ENCODE measurements at regions not wholly inside any gene's neighbourhood (a gene's known extent, or its start where the extent isn't known, plus 50 kb on each side); places are given as distances from the start of the nearest gene placed in this dataset.

DNA sequence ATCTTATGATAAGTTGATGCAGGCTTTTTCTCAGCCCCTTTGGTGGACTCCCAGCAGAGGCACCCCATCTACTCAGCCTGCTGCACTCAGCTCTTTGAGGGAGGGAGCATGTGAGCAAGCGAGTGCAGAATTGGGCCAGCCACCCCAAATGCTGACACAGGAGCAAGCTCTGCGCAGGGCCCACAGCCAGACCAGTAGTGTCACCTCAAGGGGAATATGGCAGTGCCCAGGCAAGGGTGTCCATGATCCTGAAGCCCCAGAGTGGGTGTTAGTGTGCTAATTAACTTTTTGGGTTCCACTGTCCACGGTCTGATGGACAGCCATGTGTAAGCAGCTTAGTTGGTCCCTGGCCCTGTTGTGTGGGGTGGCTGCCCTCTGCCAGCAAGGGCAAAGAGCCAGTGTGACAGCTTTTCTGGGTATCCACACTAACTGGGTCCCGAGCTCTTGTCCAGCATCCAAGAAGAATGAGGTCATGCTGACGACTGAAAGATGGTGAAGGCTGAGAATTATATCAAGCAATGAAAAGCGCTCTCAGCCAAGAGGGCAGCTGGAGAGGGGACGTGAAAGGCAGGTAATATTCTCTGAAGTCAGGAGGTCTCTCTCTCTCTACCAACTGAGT lies 898.3 kb upstream of the PCDH9 start:
- DNase-seq (no peak), ATAC-seq (no peak)

DNA sequence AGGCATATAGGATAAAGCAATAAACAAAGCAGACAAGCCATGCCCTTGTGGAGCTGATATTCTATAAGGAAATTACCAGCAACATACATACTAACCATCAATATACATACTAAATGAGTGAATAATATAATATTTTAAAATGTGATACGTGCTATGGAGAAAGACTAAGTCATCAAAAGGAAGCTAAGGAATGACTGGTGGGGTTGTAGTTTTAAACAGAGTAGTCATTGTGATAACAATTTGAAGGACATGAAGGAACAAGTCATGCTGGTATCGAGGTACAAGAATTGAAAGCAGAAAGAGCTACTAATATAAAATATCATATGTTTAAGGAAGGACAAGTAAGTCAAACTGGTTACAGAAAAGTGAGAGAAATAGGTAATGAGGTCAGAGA lies 894.9 kb upstream of the PCDH9 start:
- DNase-seq (no peak), ATAC-seq (no peak)

DNA sequence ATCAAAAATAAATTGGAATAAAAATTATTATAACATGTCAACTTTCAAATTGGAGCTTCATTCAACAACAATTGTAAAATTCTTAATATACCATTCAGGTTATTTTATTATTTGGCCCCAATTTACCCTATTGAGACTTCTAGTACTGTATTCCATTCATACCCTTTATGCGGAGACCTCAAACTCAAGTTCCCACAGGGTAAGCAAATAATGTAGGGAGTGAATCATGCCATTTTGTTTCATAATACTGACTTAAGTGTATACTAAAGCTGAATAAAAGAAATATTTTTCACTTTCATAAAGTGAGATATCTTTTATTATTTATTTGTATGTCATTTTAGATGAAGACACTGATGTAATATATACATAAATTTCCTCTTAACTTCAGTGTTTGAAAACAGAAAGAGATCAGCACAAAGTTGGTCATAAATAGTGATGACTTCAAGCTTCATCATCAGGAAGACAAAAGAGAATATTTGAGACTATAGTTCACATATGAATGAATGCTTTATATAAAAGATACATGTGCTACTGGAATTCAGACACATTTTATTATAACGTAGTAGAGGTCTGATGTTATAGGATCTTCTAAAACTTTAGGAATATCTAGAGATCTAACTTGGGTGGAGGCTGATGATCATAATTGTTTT lies 894.4 kb upstream of the PCDH9 start:
- no peak for ATAC-seq
- DNase-seq: no peak

DNA sequence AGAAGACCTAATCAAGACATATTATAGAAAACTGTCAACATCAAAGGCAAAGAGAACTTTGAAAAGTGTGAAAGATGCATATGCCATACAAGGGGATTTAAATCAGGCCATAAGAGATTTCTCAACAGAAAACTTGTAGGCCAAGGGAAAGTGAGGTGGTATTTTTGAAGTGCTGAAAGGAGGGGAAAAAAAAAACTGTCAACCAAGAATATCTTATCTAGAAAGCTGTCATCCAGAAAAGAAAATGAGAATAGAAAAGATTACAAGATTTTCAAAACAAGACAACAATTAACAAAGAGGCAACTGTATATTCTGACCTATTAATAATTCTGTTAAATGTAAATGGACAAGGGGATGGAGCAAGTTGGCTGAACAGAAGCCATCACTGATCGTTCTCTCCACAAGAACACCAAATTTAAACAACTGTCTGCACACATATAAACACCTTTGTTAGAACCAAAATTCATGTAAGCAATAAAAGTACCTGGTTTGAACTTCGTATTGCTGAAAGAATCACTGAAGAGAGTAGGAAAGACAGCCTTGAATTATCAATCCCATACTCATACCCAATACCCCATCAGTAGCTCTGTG lies 880.1 kb upstream of the PCDH9 start:
- no peak for DNase-seq
- ATAC-seq: no peak

DNA sequence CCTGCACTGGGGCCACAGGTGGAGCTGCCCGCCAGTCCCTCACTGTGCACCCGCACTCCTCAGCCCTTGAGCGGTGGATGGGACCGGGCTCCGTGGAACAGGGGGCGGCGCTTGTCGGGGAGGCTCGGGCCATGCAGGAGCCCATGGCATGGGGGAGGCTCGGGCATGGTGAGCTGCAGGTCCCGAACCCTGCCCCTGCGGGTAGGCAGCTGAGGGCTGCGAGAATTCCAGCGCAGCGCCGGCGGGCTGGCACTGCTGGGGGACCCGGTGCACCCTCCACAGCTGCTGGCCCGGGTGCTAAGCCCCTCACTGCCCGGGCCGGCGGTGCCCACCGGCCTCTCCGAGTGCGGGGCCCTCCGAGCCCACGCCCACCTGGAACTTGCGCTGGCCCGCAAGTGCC lies 877.5 kb upstream of the PCDH9 start:
- DNase-seq (no peak), ATAC-seq (no peak)

DNA sequence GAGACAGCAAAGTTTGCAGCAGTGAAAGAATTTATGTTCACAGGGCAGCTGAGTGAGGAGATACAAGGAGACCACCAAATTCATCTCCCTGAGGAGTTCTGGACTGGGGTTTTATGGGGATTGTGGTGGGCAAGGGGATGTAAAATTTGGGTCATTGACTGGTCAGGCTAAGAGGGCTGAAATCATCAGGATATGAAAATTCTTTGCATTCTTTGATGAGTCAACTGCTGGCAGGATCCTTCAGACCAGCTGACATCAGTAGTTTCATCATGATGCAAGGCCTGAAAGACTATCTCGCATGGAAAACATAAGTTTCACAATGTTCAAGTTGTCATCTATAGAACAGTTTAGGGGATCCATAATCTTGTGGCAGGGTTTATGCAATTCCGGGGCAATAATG lies 869.5 kb upstream of the PCDH9 start:
- ATAC-seq (no peak), DNase-seq (no peak)

DNA sequence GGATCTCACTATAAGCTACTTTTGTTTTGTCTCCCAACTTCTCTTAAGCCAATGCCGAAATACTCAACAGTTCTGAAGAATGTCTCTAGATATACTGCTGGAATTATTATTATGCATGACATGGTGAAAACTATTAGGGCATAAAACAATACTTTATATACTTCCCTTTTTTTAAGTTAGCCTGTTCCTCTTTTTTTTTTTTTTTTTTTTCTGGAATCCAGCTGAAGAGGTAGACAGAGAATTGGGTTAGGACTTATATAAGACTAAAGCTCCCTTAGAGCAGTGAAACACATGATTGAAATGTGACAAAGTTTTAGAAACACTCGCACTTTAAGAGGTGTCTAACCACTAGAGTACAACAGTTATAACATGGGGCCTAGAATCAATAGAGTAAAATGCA lies 850.9 kb upstream of the PCDH9 start:
- ATAC-seq (no peak), DNase-seq (no peak)

- ATAC-seq (no peak), DNase-seq (no peak)
Measured at GRCh38 chr13:68078874-68079273, 848.7 kb upstream of the PCDH9 start.

DNA sequence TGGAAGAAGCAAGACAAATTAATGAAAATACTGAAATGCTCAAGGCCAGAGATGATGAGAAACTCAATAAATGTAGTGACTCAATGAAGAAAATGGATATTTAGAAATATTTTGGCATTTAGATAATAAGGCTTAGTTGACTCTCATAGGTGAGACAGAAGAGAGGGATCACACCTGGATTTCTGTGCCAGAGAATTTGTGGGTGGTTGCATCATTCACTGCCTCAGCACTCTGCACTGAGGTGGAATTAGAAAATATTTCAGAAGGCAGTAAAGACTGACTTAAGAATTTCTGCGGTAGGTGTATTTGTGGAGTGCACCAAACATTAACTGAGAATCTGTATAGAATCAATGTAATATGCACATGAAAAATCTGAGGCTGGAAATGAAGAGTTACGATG lies 848.3 kb upstream of the PCDH9 start:
- no peak for DNase-seq
- ATAC-seq: no peak

- no peak for DNase-seq
- ATAC-seq: no peak
Measured at GRCh38 chr13:68076046-68076445, 845.9 kb upstream of the PCDH9 start.

DNA sequence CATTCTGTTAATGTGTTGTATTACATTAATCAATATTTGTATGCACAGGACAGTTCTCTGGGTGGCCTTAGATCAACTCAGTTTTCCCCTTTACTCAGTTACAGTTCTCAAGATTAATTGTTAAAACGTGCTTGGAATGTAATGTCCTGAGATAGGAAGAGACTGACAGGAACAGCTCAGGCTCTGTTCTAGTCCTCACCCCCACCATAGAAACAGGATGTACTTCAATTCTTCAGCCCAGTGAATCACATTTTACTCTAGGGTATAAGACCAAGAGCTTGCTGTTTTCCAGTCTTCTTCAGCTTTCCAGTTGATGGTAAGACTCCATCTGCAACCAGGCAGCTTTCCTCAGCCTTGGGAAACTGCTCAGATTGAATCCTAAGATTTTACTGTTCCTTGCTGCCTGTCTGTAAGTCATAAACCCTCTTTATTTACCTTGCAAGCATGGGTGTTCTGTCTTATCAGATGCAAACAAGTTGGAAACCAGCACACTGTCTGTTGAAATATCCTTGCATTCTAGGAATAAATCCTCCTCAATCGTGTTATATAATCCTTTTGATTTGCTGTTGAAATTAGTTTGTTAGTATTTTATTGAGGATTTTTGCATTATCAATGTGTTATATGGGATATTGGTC lies 836.9 kb upstream of the PCDH9 start:
- DNase-seq (no peak), ATAC-seq (no peak)

GRCh38 chr13:68064001-68064770 lies 834.0 kb upstream of the PCDH9 start:
- ATAC-seq: no peak
- DNase-seq: no peak

DNA sequence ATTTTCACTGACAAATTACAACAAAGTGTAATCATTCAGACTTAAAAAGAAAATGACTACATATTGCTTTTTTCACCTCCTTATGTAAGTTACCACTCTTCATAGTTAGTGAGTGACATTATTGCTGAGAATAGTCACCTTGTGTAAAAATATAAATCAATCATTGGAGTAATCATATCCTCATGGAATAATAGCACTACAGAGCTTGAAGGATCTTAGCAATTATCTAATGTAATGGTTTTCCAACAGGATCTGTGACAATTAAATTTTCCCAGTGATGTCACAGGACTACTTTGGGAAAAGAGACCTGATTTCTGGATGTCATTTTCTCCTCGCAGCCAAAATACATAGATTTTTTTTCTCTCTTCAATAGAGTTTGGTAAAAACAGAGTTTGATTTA lies 833.0 kb upstream of the PCDH9 start:
- DNase-seq (no peak), ATAC-seq (no peak)

- ATAC-seq: no peak
- DNase-seq: no peak
Measured at GRCh38 chr13:68057836-68058235, 827.7 kb upstream of the PCDH9 start.

DNA sequence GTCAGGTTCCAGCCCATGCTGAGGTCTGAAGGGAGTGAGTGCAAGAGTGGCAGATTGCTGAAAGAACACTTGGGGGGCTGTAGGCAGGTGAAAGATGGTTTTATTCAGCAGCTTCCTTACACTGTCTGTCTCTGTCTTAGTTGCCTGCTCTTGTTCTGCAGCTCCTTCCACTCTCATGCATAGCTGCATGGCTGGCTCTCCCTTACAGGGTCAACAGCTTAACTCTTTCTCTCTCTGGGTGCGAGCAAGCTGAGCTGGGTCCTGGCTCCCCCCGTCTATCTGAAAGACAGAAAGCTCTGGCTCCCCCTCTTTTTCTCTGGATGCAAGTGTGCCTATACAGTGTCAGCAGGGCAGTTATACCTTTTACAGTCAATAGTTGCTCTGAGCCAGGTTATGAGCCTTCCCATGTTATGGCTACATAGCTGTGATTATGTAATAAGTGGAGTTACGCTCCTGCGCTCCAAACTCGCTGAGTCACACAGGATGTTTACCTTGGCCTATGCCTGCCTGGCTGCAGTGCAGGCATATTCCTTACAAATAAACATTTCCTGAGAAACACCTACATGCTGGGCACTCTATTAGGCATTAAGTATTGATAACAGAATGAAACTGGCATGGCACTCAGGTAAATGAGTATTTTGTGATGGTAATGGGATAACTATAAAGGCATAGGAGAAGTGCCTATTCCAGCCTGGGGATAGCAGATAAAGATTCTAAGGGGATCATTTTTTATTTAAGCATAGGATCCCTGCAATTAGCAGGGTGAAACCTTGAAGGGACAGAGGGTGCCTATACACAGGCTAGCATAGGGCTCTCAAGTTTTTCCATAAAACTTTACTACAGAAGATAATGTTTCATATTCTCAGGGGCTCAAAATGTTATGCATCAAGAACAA lies 826.9 kb upstream of the PCDH9 start:
- ATAC-seq: no peak
- DNase-seq: no peak

GRCh38 chr13:68051910-68052309 lies 821.8 kb upstream of the PCDH9 start:
- DNase-seq (no peak), ATAC-seq (no peak)

- DNase-seq: no peak
Measured at GRCh38 chr13:68050761-68051160, 820.6 kb upstream of the PCDH9 start.

GRCh38 chr13:68048802-68049359 lies 818.7 kb upstream of the PCDH9 start:
- DNase-seq (no peak), ATAC-seq (no peak)

More at GRCh38 chr13:68050761-68051160, 820.6 kb upstream of the PCDH9 start:
- ATAC-seq: no peak

DNA sequence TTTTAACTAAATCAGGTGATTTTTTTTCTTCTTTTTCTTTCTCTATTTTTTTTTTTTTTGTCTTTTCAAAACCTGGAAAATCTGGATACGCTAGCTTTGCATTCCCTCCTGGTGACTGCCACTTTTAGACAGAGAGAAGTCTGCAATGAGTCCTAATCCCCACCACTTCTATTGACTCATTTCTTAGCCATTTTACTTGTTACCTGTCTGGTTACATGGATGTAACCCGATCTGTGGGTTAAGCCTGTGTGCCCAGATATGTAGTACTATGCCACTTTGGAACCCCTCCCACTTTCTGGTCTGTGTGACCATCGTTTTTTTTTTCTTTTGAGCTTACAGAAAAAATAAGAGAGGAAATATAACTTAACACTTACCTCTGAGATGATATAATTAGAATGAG lies 817.8 kb upstream of the PCDH9 start:
- ATAC-seq (no peak), DNase-seq (no peak)

DNA sequence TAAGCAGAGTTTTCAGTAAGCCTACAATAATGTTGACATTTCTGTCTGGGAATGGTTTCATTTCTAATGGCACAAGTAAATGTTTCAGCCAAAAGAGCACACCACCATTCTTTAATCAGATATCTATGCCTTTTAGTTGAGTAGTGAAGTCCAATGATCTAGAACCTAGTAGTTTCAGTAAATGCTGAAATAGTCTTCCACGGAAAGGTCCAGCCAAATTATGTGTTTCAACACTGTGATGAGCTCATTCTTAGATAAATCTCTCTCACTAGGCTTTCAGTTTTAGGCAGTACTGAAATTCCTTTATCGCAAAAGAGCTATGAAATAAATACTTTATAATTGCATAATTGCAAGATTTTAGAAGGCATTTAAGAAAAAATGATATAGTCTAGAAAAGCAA lies 816.8 kb upstream of the PCDH9 start:
- no peak for DNase-seq

GRCh38 chr13:68030152-68030809 lies 800.1 kb upstream of the PCDH9 start:
- ATAC-seq: no peak

More for the DNA sequence above, 816.8 kb upstream of the PCDH9 start:
- ATAC-seq: no peak

More at GRCh38 chr13:68030152-68030809, 800.1 kb upstream of the PCDH9 start:
- DNase-seq: no peak
